ENCODE measurements at regions not wholly inside any gene's neighbourhood (a gene's known extent, or its start where the extent isn't known, plus 50 kb on each side); places are given as distances from the start of the nearest gene placed in this dataset.

DNA sequence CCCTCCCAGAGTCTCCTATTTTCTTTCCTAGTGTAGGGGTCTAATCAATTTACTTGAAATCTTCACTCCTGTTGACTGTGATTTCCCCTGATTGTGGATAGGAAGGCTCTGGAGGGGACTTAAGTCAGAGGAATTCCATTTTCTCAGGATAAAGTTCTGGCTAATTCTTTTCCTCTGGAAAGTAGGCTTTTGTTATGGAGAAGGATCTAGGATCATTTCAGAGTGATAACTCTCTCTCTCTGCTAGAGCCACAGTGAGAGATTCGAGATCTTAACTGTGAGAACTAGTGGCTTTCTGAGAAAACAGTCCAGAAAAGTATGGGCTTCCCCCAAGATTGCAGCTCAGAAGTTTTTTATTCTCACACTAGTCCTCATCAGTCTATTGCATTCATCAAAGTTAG lies 163.9 kb upstream of the TFPI start:
- ATAC-seq = no peak
- TF ChIP-seq RARB (CRISPR knock-in tag; IDR thresholded peaks at IDR 0.05) (no peak), ZFP3 (CRISPR knock-in tag; IDR thresholded peaks at IDR 0.05) (no peak), SNAI2 (CRISPR knock-in tag; IDR thresholded peaks at IDR 0.05) (no peak), ZFP30 (CRISPR knock-in tag; IDR thresholded peaks at IDR 0.05) (no peak), ESRRG (CRISPR knock-in tag; IDR thresholded peaks at IDR 0.05) (no peak), ZNF8 (CRISPR knock-in tag; IDR thresholded peaks at IDR 0.05) (no peak), BACH2 (CRISPR knock-in tag; IDR thresholded peaks at IDR 0.05; ENCODE audit: borderline replicate concordance) (no peak), ZNF70 (CRISPR knock-in tag; IDR thresholded peaks at IDR 0.05) (no peak), ISL1 (CRISPR knock-in tag; IDR thresholded peaks at IDR 0.05) (no peak), ZNF565 (CRISPR knock-in tag; conservative IDR thresholded peaks at IDR 0.05; ENCODE audit: low read depth) (no peak), TCF4 (CRISPR knock-in tag; IDR thresholded peaks at IDR 0.05; ENCODE audit: borderline replicate concordance) (no peak), TOX (CRISPR knock-in tag; IDR thresholded peaks at IDR 0.05; ENCODE audit: borderline replicate concordance) (no peak), OSR1 (CRISPR knock-in tag; IDR thresholded peaks at IDR 0.05) (no peak)
- TF ChIP-seq, protein P1, sequence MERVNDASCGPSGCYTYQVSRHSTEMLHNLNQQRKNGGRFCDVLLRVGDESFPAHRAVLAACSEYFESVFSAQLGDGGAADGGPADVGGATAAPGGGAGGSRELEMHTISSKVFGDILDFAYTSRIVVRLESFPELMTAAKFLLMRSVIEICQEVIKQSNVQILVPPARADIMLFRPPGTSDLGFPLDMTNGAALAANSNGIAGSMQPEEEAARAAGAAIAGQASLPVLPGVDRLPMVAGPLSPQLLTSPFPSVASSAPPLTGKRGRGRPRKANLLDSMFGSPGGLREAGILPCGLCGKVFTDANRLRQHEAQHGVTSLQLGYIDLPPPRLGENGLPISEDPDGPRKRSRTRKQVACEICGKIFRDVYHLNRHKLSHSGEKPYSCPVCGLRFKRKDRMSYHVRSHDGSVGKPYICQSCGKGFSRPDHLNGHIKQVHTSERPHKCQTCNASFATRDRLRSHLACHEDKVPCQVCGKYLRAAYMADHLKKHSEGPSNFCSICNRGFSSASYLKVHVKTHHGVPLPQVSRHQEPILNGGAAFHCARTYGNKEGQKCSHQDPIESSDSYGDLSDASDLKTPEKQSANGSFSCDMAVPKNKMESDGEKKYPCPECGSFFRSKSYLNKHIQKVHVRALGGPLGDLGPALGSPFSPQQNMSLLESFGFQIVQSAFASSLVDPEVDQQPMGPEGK (CRISPR knock-in tag; IDR thresholded peaks at IDR 0.05; ENCODE audit: borderline replicate concordance) = no peak
- TF ChIP-seq, protein P2, sequence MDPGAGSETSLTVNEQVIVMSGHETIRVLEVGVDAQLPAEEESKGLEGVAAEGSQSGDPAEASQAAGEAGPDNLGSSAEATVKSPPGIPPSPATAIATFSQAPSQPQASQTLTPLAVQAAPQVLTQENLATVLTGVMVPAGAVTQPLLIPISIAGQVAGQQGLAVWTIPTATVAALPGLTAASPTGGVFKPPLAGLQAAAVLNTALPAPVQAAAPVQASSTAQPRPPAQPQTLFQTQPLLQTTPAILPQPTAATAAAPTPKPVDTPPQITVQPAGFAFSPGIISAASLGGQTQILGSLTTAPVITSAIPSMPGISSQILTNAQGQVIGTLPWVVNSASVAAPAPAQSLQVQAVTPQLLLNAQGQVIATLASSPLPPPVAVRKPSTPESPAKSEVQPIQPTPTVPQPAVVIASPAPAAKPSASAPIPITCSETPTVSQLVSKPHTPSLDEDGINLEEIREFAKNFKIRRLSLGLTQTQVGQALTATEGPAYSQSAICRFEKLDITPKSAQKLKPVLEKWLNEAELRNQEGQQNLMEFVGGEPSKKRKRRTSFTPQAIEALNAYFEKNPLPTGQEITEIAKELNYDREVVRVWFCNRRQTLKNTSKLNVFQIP (CRISPR knock-in tag; IDR thresholded peaks at IDR 0.05; ENCODE audit: borderline replicate concordance, low read depth) = no peak
- TF ChIP-seq, protein P3, sequence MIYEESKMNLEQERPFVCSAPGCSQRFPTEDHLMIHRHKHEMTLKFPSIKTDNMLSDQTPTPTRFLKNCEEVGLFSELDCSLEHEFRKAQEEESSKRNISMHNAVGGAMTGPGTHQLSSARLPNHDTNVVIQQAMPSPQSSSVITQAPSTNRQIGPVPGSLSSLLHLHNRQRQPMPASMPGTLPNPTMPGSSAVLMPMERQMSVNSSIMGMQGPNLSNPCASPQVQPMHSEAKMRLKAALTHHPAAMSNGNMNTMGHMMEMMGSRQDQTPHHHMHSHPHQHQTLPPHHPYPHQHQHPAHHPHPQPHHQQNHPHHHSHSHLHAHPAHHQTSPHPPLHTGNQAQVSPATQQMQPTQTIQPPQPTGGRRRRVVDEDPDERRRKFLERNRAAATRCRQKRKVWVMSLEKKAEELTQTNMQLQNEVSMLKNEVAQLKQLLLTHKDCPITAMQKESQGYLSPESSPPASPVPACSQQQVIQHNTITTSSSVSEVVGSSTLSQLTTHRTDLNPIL (CRISPR knock-in tag; IDR thresholded peaks at IDR 0.05; ENCODE audit: low read depth) = no peak
- TF ChIP-seq, protein P4, sequence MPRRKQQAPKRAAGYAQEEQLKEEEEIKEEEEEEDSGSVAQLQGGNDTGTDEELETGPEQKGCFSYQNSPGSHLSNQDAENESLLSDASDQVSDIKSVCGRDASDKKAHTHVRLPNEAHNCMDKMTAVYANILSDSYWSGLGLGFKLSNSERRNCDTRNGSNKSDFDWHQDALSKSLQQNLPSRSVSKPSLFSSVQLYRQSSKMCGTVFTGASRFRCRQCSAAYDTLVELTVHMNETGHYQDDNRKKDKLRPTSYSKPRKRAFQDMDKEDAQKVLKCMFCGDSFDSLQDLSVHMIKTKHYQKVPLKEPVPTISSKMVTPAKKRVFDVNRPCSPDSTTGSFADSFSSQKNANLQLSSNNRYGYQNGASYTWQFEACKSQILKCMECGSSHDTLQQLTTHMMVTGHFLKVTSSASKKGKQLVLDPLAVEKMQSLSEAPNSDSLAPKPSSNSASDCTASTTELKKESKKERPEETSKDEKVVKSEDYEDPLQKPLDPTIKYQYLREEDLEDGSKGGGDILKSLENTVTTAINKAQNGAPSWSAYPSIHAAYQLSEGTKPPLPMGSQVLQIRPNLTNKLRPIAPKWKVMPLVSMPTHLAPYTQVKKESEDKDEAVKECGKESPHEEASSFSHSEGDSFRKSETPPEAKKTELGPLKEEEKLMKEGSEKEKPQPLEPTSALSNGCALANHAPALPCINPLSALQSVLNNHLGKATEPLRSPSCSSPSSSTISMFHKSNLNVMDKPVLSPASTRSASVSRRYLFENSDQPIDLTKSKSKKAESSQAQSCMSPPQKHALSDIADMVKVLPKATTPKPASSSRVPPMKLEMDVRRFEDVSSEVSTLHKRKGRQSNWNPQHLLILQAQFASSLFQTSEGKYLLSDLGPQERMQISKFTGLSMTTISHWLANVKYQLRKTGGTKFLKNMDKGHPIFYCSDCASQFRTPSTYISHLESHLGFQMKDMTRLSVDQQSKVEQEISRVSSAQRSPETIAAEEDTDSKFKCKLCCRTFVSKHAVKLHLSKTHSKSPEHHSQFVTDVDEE (CRISPR knock-in tag; IDR thresholded peaks at IDR 0.05) = no peak

DNA sequence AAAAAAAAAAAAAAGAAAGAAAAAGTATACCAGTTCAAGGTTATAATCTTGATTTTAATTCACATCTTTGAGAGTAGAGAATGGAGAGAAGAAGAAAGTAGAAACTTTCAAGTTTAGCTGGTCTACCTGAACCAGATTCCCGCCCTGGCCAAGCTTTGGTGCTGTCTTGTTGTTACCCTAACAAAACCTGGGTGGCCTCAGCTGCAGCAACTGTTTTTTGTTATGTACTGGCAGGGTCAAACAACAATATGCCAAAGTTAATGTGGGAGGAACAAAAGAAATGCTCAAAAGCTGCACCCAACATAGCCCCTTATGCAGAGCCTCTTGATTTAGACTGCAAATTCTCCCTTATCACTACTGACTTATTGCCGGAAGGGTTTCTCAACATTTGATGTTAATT lies 165.3 kb upstream of the TFPI start:
- TF ChIP-seq, protein P2 (CRISPR knock-in tag; IDR thresholded peaks at IDR 0.05; ENCODE audit: borderline replicate concordance, low read depth) = no peak
- TF ChIP-seq, protein P5, sequence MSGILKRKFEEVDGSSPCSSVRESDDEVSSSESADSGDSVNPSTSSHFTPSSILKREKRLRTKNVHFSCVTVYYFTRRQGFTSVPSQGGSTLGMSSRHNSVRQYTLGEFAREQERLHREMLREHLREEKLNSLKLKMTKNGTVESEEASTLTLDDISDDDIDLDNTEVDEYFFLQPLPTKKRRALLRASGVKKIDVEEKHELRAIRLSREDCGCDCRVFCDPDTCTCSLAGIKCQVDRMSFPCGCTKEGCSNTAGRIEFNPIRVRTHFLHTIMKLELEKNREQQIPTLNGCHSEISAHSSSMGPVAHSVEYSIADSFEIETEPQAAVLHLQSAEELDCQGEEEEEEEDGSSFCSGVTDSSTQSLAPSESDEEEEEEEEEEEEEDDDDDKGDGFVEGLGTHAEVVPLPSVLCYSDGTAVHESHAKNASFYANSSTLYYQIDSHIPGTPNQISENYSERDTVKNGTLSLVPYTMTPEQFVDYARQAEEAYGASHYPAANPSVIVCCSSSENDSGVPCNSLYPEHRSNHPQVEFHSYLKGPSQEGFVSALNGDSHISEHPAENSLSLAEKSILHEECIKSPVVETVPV (CRISPR knock-in tag; IDR thresholded peaks at IDR 0.05) = no peak
- TF ChIP-seq SNAI2 (CRISPR knock-in tag; IDR thresholded peaks at IDR 0.05) (no peak), BACH2 (CRISPR knock-in tag; IDR thresholded peaks at IDR 0.05; ENCODE audit: borderline replicate concordance) (no peak), ZFP30 (CRISPR knock-in tag; IDR thresholded peaks at IDR 0.05) (no peak), ZC3H10 (CRISPR knock-in tag; IDR thresholded peaks at IDR 0.05) (no peak), TOX (CRISPR knock-in tag; IDR thresholded peaks at IDR 0.05; ENCODE audit: borderline replicate concordance) (no peak), OSR1 (CRISPR knock-in tag; IDR thresholded peaks at IDR 0.05) (no peak)
- TF ChIP-seq, protein P4 (CRISPR knock-in tag; IDR thresholded peaks at IDR 0.05) = no peak

More for the DNA sequence above, 165.3 kb upstream of the TFPI start:
- no peak for ATAC-seq

Measured in SK-N-SH treated with all-trans-retinoic acid at 6 μM for 48 hours (cell line).